GM12878 (cell line): ENCODE measurements at regions not wholly inside any gene's neighbourhood (a gene's known extent, or its start where the extent isn't known, plus 50 kb on each side); places are given as distances from the start of the nearest gene placed in this dataset.

ENCODE experiments used
- ATAC-seq: fragments of 200-7000 bp; cut with Tn5 transposase; 3 replicates; pipeline ENCODE4 v1.9.1; 2020; ENCODE audit warnings: mild to moderate bottlenecking, moderate library complexity
- BruUV-seq: library from RNA; stranded (reverse); fragments of 400-500 nt; replicated peaks from 2 replicates; lab custom pipeline; 2021; lab: Mats Ljungman, UMichigan
- CTCF ChIA-PET: fragments of 300-600 bp; sonication (Branson Sonifier 250); formaldehyde crosslinking; extraction: SDS; loops from one replicate; lab custom pipeline; 2021; ENCODE audit warnings: inconsistent platforms; lab: Yijun Ruan, JAX
- POLR2A ChIA-PET: fragments of 350-600 bp; formaldehyde crosslinking; extraction: SDS; loops from one replicate; lab custom pipeline; 2021; ENCODE audit warnings: inconsistent platforms; lab: Charles Lee
- RAD21 ChIA-PET: fragments of 300-600 bp; sonication (Branson Sonifier 250); formaldehyde crosslinking; loops from one replicate; lab custom pipeline; 2023; ENCODE audit warnings: antibody characterized with exemption; ENCODE audit not compliant: unreplicated experiment; lab: Charles Lee
- SMC1A ChIA-PET: fragments of 300-600 bp; sonication (Branson Sonifier 250); formaldehyde crosslinking; loops from one replicate; lab custom pipeline; 2023; ENCODE audit not compliant: unreplicated experiment, uncharacterized antibody; lab: Charles Lee
- DNase-seq: peaks from one replicate; pipeline ENCODE4 v3.0.0-alpha.2; 2011; ENCODE audit warnings: low read depth, low spot score
- FAIRE-seq: peaks from 3 replicates; lab custom pipeline; 2011; peaks lifted over from hg19 to GRCh38; lab: Jason Lieb, UNC
- H2AFZ ChIP-seq: 2 replicates; pipeline ENCODE4 v1.6.0; 2011; ENCODE audit warnings: low read depth, low read length, control low read depth; ENCODE audit not compliant: control insufficient read depth
- H3K27ac ChIP-seq: 2 replicates; pipeline ENCODE4 v1.5.1; 2011; ENCODE audit warnings: control low read depth; ENCODE audit not compliant: control insufficient read depth, insufficient read depth
- H3K27me3 ChIP-seq, 2 experiments: replicated peaks in 1 of 2; 2 replicates each; pipeline versions ENCODE4 v1.6.0 to v1.6.1; 2011; ENCODE audit warnings: low read length in 1 of 2; ENCODE audit not compliant: control insufficient read depth in 2 of 2, insufficient read depth in 2 of 2
- H3K36me3 ChIP-seq, 2 experiments: 2 replicates each; pipeline ENCODE4 v1.5.1; 2011; ENCODE audit warnings: low read length in 1 of 2; ENCODE audit not compliant: control insufficient read depth in 2 of 2, insufficient read depth in 2 of 2
- H3K4me1 ChIP-seq: 2 replicates; pipeline ENCODE4 v1.6.1; 2011; ENCODE audit warnings: mild to moderate bottlenecking, low read length, moderate library complexity, mixed read lengths; ENCODE audit not compliant: control insufficient read depth, insufficient read depth
- H3K4me2 ChIP-seq: 2 replicates; pipeline ENCODE4 v1.6.0; 2011; ENCODE audit warnings: control low read depth; ENCODE audit not compliant: control insufficient read depth, insufficient read depth
- H3K4me3 ChIP-seq: fragments of 200-600 bp; sonication (generic); 2 replicates; pipeline ENCODE4 v1.5.1; 2016
- H3K79me2 ChIP-seq: 2 replicates; pipeline ENCODE4 v1.6.0; 2011; ENCODE audit warnings: low read length; ENCODE audit not compliant: control insufficient read depth, insufficient read depth
- H3K9ac ChIP-seq: 2 replicates; pipeline ENCODE4 v1.8.0; 2011; ENCODE audit warnings: low read length, control low read depth, mixed read lengths; ENCODE audit not compliant: control insufficient read depth, insufficient read depth
- H3K9me3 ChIP-seq: replicated peaks from 3 replicates; pipeline ENCODE4 v1.5.1; 2011; ENCODE audit warnings: mild to moderate bottlenecking, low read length; ENCODE audit not compliant: control insufficient read depth, insufficient read depth
- H4K20me1 ChIP-seq: 2 replicates; pipeline ENCODE4 v1.6.0; 2011; ENCODE audit not compliant: control insufficient read depth, insufficient read depth
- BHLHE40 ChIP-seq, 2 experiments: fragments of 450-650 bp in 1 of 2; IDR thresholded peaks; 2 replicates each; pipeline ENCODE4 v1.6.1; 2011 to 2017; ENCODE audit warnings: low read depth in 2 of 2, borderline replicate concordance in 1 of 2, improper control_type of control experiment in 1 of 2, low read length in 1 of 2, mild to moderate bottlenecking in 1 of 2
- EZH2 ChIP-seq: IDR thresholded peaks from 2 replicates; pipeline ENCODE4 v1.6.1; 2012; ENCODE audit warnings: low read depth, mild to moderate bottlenecking, control low read depth, inconsistent platforms, low read length, borderline replicate concordance; ENCODE audit not compliant: control insufficient read depth
- MTA2 ChIP-seq: fragments of 450-650 bp; IDR thresholded peaks from 2 replicates; pipeline ENCODE4 v1.6.1; 2016; ENCODE audit warnings: low read depth, mild to moderate bottlenecking, moderate library complexity
- TBL1XR1 ChIP-seq: IDR thresholded peaks from 2 replicates; pipeline ENCODE4 v1.6.1; 2012; ENCODE audit warnings: low read depth, low read length, improper control_type of control experiment
- YY1 ChIP-seq: IDR thresholded peaks from 2 replicates; pipeline ENCODE4 v1.6.1; 2011; ENCODE audit warnings: low read depth, mild to moderate bottlenecking, low read length
- ZNF207 ChIP-seq: fragments of 450-650 bp; IDR thresholded peaks from 2 replicates; pipeline ENCODE4 v1.6.1; 2014; ENCODE audit warnings: antibody characterized with exemption, mild to moderate bottlenecking, borderline replicate concordance
- WGBS: methylation state at CpG from one replicate; pipeline ENCODE4 v1.1.6; 2016; ENCODE audit warnings: low lambda C conversion rate; ENCODE audit not compliant: insufficient replicate concordance, insufficient coverage; ENCODE audit errors: missing lambda C conversion rate; 5-methylcytosine and 5-hydroxymethylcytosine counted together
- in situ Hi-C: fragments of 300-500 bp; cut with MboI; formaldehyde crosslinking; loops from 9 replicates; pipeline ENCODE4 v1.14.3; 2018; ENCODE audit warnings: mixed read lengths
- intact Hi-C: fragments of 100-400 bp; cut with micrococcal nuclease; formaldehyde crosslinking; loops from one replicate; pipeline ENCODE4 v1.14.2; 2022; ENCODE audit not compliant: unreplicated experiment

GRCh38 chr7:34260279-34260678 lies 354.9 kb downstream of the BMPER start:
- no TSS peak for BruUV-seq
- Histone ChIP-seq H3K79me2 (no peaks in the 10 kb centered on the region), H3K9ac (no peak overlapping the region), H3K4me1 (no peaks in the 10 kb centered on the region), H3K27me3 (no peaks in the 10 kb centered on the region), H3K27ac (no peak overlapping the region), H3K4me3 (no peak overlapping the region), H3K9me3 (no peaks in the 10 kb centered on the region), H3K36me3 (no peaks in the 10 kb centered on the region), H3K4me2 (no peak overlapping the region), H2AFZ (no peak overlapping the region), H4K20me1 (no peaks in the 10 kb centered on the region)
- no peak for DNase-seq
- no peak for FAIRE-seq
- ChIA-PET CTCF (interaction anchor here (0.9 kb wide), 1 partner anchor 61 kb away, joined by 4 read pairs; no protein-coding TSS in a partner anchor), POLR2A (interaction anchor here (0.6 kb wide), 2 partner anchors 136 to 505 kb away, joined by 3 read pairs; no protein-coding TSS in a partner anchor), SMC1A (no interaction called here), RAD21 (interaction anchor here (0.7 kb wide), 1 partner anchor 20 kb away, joined by 3 read pairs; no protein-coding TSS in a partner anchor)
- ATAC-seq, result no peak
- intact Hi-C loops (no loop called here), in situ Hi-C loops (no loop called here)
- TF ChIP-seq YY1 (no peak), BHLHE40 (IDR thresholded peaks at IDR 0.05; ENCODE audit: borderline replicate concordance in 1 of 2, low read depth in 2 of 2, low read length in 1 of 2) (no peak), EZH2 (no peak), ZNF207 (no peak), MTA2 (no peak)

DNA sequence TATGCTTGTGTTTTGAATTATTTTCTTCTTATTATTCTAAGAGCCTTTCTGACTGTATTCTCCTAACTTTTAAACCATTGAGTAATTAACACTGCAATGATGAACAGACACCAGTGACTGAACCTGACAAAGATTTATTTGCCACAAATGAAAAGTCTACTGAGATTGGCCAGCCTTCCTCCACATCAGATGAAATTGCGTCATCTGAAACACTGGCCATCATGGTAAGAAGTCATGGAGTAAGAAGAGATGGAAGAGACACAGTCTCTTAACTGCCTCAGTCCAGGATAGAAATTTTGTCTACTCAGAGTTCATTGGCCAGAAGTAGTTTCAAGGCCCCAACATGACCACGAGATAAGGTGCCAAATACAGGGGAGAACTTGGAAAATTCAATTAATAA lies 357.8 kb downstream of the BMPER start:
- H3K4me3 ChIP-seq, result no peak overlapping the region
- no peaks in the 10 kb centered on the region for H3K9me3 ChIP-seq
- intact Hi-C loops (no loop called here), in situ Hi-C loops (no loop called here)
- no peak for DNase-seq
- WGBS, result 48% methylated on average over 2 of the region's 2 CpGs
- H3K79me2 ChIP-seq, result no peaks in the 10 kb centered on the region
- FAIRE-seq, result no peak
- no peak for ATAC-seq
- BruUV-seq, result no TSS peak
- H3K9ac ChIP-seq, result no peak overlapping the region
- H3K27ac ChIP-seq, result no peak overlapping the region
- H3K27me3 ChIP-seq, result no peaks in the 10 kb centered on the region
- H3K4me2 ChIP-seq, result no peak overlapping the region
- no peaks in the 10 kb centered on the region for H3K4me1 ChIP-seq
- CTCF ChIA-PET, result no interaction called here
- H3K36me3 ChIP-seq, result no peaks in the 10 kb centered on the region
- SMC1A ChIA-PET, result no interaction called here
- H4K20me1 ChIP-seq, result no peaks in the 10 kb centered on the region
- TF ChIP-seq TBL1XR1, result no peak
- H2AFZ ChIP-seq, result no peak overlapping the region
- POLR2A ChIA-PET, result no interaction called here
- RAD21 ChIA-PET, result no interaction called here
